NCI-H510A (cell line): ENCODE measurements at regions not wholly inside any gene's neighbourhood (a gene's known extent, or its start where the extent isn't known, plus 50 kb on each side); places are given as distances from the start of the nearest gene placed in this dataset.
"Not testable (repeated sequence)": the region's sequence is repeated elsewhere in the genome, so short reads cannot be mapped to it uniquely, and the experiment has no call there.

Experiments used
- DNase-seq: peaks from one replicate; lab custom pipeline; 2025; lab: John Stamatoyannopoulos, UW

DNA sequence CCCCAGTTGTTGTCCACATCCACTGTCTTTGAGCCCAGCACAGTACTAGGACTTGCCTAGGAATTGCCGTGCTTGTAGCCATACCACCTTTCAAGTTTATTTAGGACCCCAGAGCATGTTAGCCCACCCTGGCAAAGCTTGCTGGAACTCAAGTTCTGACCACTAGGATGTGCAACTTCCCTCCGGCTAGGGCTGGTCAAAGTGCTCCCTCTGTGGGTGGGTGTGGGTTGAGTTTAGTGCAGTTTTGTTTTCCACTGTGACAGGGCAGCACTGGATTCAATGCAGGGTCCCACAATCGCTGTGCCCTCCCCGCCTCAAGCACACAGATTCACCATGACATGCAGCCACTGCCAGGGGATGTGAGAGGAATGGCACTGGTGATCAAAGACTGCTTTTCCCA lies 96.0 kb downstream of the RASGEF1B start:
- DNase-seq: no peak

DNA sequence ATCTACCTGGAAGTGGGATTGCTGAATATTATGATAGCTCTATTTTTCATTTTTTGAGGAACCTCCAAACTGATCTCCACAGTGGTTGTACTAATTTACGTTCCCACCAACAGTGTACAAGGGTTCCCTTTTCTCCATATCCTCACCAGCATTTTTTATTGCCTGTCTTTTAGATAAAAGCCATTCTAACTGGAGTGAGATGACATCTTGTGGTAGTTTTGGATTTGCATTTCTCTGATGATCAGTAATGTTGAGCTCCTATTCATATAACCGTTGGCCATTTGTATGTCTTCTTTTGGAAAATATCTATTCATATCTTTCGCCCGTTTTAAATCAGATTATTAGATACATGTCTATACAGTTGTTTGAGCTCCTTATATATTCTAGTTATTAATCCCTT lies 101.8 kb downstream of the RASGEF1B start:
- DNase-seq: no peak

DNA sequence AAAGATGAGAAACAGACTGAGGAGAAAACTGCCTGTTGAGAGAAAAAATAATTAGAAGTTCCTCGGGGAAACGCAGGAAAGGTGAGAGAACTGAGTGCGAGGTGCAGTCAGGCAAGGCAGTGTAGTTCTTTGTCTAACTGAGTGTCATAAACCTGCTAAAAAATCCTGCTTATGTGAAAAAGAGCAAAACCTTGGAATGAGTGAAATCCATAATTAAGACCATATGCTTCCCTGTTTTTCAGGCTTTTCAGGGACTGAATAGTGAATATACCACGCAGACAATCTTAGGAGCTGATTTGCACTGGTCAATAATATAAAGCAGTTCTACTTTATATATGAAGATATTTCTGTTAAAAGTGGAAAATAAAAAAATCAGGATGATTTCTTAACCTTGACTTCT lies 104.9 kb downstream of the RASGEF1B start:
- no peak for DNase-seq

DNA sequence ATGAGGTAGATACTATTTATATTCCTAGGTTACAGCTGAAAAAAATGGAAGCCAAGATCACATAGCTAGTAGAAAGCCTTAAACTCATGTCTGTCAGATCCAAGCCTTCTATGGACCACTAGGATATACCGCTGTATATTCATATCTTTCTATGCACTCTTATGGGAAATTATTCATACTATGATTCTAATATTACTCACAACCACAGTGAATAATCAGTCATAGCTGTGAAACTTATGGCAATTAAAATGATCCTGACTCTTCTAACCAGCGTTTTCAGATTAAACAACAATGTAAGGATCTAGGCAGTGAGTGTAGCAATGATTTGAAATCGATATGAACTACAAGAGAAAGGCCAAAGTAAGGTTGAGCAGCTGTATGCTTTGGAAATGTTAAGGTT lies 111.0 kb downstream of the RASGEF1B start:
- DNase-seq: no peak

- DNase-seq: no peak
Observed at GRCh38 chr4:81359207-81359606, 112.5 kb downstream of the RASGEF1B start.

DNA sequence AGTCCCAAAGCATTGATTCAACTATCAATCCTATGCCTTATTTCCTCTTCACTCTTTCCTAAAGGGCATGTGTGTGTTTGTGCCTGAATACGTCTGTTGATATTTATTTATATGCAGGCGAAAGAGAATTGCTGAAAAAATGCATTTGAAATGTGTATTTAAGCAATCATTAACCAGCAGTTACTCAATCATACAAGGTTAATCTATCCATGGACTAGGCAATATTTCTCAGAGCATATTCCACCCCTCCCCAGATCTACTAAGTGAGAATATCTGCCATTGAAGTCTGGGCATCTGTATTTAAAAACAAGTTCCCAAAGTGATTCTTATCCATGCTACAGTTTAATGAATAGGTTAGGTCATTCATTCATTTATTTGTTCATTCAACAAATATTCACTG lies 113.6 kb downstream of the RASGEF1B start:
- no peak for DNase-seq

GRCh38 chr4:81356621-81357020 lies 115.1 kb downstream of the RASGEF1B start:
- no peak for DNase-seq

DNA sequence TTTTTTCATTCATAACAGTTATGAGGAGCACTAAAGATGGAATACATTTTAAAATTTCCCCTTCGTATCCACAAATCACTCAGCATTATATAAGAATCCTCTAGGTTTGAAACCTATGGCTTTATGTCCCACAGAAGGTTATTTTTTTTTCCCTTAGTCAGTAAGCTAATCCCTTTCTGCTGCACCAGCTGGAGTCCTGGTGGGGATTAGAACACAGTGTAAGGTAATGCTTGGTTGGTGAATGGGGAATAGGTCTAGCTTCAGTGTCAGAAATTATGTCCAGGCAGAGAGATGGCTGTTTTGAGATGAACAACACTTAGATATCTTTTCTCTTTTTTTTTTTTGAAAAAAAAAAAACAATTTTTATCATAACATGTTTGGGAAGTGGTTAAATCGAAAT lies 116.6 kb downstream of the RASGEF1B start:
- no peak for DNase-seq

GRCh38 chr4:81353861-81354260 lies 117.8 kb downstream of the RASGEF1B start:
- no peak for DNase-seq

DNA sequence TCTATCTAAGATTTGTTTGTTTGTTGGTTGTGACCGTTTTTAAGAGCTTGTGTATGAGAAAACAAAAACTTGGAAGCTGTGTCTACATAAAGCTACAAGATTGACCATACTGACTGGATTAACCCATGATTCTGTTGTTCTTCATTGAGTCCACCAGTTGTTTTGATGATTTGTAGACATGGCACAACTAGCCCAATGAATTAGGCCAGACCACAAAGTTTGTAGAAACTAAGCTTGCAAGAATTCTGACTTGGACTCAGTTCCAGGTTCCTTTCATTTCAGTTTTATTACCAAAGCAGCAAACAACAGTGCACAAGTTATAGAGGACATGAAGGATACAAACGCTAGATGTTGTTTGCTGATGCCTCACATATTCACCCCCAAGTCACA lies 119.3 kb downstream of the RASGEF1B start:
- DNase-seq: no peak

- peak; percentile 7 for DNase-seq
Observed at GRCh38 chr4:81351654-81352445, 119.9 kb downstream of the RASGEF1B start.

DNA sequence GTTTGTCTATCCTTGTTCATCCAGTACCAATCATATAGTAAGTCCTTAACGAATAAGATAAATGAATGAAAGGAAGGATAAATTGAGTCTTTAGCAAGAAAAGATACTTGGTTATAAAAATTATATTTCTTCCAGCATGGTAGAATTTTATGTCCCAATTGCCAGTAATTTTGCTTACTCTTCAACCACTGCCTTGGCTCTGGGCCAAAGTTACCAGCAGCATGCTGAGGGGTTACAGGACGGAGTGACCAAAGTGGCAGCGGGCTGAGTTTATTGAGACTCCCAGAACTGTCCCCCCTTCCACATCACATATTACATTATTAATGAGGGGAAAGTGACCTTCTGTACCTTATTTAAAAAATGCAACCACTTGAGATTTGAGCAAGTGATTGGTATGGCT lies 121.7 kb downstream of the RASGEF1B start:
- no peak for DNase-seq

GRCh38 chr4:81348778-81349094 lies 123.0 kb downstream of the RASGEF1B start:
- no peak for DNase-seq

- no peak for DNase-seq
Observed at GRCh38 chr4:81348086-81348777, 123.5 kb downstream of the RASGEF1B start.

GRCh38 chr4:81346719-81347118 lies 125.0 kb downstream of the RASGEF1B start:
- no peak for DNase-seq

- DNase-seq: no peak
Observed at GRCh38 chr4:81343536-81343935, 128.2 kb downstream of the RASGEF1B start.

DNA sequence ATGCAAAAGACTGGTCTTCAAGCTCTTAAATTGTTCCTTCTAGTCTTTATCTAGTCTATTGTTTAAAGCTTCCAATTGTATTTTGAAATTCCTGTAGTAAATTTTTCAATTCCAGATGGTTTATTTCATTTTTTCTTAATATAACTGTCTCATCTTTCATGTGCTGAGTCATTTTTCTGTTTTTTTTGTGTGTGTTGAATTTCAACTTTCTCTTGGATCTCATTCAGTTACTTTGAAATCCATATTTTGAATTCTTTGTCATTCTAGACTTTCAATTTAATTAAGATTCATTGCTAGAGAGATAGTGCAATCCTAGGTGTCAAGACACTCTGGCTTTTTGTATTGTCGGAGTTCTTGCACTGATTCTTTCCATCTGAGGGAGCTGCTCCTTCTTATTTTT lies 128.0 kb upstream of the PRKG2 start:
- no peak for DNase-seq

GRCh38 chr4:81337211-81337610 lies 122.2 kb upstream of the PRKG2 start:
- no peak for DNase-seq

DNA sequence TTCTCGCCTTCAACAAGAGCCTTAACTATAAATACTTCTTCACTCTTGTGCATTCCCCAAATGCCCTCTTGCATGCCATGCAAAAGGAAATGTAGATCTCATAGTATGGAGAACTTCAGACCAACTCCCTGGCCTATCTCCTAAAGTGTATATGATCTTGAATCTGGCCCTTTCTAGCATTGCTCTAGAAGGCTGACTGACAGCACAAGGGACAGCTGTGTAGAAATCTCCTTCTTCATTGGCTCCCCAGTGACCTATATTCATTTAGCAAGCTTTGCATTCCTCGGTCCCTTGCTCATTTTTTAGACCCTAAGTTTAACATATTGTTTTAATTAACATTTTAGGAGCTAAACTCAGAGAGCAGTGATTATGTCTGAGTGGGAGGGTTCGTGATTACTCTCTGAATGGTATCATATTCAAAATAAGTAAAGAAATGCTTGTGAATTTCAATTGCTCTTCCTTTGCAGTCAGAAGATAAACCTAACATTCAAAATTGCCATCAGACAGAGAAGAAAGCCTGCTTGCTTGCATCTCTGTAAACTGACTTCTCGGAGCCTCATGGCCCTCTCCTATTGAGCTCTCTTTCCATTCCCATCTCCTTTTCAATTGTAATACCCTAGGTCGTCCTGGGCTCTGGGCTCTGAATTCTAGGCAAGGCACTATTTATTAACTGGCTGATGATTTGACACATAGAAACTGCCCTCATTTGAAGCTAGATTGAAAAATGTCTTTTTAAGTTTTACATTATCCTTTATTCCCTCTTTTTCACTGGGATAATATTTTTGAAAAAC lies 120.3 kb upstream of the PRKG2 start:
- no peak for DNase-seq

DNA sequence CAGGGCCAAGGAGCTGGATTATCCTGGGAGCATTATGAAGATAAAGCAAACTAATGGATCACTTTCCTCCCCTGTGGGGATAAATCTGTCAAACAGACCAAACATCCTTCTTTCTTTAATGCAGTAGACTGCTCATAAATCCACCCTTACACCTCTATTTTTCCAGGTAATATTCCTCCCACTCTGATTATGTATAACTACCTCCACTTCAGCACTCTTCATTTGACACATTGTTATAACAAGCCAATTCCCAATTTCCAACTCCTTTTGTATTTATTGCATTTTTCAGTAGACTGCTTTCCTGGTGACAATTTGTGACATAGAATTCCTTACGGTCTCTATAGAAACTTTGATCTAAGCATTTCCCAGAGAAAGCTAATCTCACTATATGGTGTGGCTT lies 115.0 kb upstream of the PRKG2 start:
- DNase-seq: no peak

DNA sequence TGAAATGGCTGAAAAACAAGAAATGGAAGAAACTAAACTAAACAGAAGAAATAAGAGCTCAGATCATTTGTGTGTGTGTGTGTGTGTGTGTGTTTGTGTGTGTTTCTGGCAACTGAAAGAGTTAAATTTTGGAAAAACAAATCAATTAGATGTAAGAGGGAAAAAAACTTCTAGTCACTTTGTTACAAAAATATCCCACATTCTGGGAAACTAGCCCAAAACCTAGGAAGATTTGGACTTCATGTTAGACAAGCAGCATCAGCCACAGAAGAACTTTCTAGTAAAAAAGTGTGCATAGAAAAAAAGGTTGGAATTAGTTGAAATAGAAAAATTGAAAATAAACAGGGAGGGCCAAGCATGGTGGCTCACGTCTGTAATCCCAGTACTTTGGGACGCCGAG lies 111.6 kb upstream of the PRKG2 start:
- no peak for DNase-seq

DNA sequence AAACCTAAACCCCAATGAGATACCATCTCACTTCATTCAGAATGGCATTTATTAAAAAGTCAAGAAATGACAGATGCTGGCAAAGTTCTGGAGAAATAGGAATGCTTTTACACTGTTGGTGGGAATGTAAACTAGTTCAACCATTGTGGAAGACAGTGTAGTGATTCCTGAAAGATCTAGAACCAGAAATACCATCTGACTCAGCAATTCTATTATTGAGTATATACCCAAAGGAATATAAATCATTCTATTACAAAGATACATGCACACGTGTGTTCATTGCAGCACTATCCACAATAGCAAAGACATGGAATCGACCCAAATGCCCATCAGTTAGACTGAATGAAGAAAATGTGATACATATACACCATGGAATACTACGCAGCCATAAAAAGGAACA lies 109.6 kb upstream of the PRKG2 start:
- not testable (repeated sequence) for DNase-seq

DNA sequence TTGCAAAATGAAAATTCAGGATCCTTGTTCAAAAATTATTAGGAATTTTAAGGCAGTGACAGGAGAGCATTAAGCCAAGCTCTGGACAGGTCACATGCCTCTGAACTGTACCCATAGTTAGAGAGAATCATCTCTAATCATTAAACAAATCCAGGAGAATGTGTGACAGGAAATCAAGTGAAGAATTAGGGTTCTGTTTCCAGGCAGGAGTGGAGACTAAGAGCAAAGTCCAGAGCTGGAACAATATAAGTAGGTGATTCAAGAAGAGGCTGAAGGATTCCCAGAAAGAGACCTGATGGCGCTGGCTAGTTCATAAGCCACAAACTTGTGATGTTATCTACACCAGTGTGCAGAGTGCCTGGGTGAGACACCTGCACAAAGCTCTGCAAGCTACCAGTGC lies 104.6 kb upstream of the PRKG2 start:
- DNase-seq: no peak
